Type B pancreatic cell (in vitro differentiated cells): ENCODE measurements at regions not wholly inside any gene's neighbourhood (a gene's known extent, or its start where the extent isn't known, plus 50 kb on each side); places are given as distances from the start of the nearest gene placed in this dataset.

Experiments used
- DNase-seq: peaks from one replicate; pipeline ENCODE4 v3.0.0; 2021; ENCODE audit warnings: mixed read lengths; ENCODE audit not compliant: unreplicated experiment; ENCODE audit errors: extremely low spot score
- H3K27ac Mint-ChIP-seq: 2 replicates; pipeline ENCODE4 v1.8.0; 2021; ENCODE audit warnings: mild to moderate bottlenecking, mixed read lengths
- H3K27me3 Mint-ChIP-seq: 2 replicates; pipeline ENCODE4 v1.8.0; 2021; ENCODE audit warnings: mixed read lengths
- H3K36me3 Mint-ChIP-seq: 2 replicates; pipeline ENCODE4 v1.8.0; 2021; ENCODE audit warnings: mixed read lengths
- H3K4me1 Mint-ChIP-seq: one replicate; pipeline ENCODE4 v1.8.0; 2021; ENCODE audit warnings: mixed read lengths; ENCODE audit not compliant: unreplicated experiment
- H3K4me3 Mint-ChIP-seq: 2 replicates; pipeline ENCODE4 v1.8.0; 2021; ENCODE audit warnings: mild to moderate bottlenecking, mixed read lengths
- H3K9me3 Mint-ChIP-seq: 2 replicates; pipeline ENCODE4 v1.8.0; 2021; ENCODE audit warnings: mixed read lengths
- TF ChIP-seq, protein P1 (sequence below): fragments of 200-600 bp; sonication (generic); conservative IDR thresholded peaks from 2 replicates; pipeline ENCODE4 v1.5.0; 2021; ENCODE audit warnings: antibody characterized with exemption, mild to moderate bottlenecking

DNA sequence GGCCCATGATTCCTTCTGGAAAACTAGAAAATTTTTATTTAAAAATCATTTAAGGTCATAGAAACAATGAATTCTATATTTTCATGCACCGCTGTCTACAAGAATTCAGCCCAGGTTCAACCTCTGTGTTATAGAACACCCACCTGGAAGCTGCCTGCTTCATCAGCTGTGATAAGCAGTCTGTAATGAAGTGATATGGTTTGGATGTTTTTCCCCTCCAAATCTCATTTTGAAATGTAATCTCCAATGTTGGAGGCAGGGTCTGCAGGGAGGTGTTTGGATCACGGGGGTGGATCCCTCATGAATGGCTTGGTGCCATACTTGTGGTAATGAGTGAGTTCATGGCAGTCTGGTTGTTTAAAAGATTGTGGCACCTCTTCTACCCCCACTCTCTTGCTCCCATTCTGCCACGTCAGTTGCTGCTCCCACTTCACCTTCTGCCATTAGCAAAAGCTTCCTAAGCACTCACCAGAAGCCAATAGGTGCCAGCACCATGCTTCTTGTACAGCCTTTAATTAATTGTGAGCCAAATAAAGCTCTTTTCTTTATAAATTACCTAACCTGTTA lies 55.6 kb downstream of the MRPL32 start:
- DNase-seq = no peak
- Mint-ChIP-seq H3K27me3 (peaks cover 24% of the 10 kb centered on the region), H3K4me3 (no peak overlapping the region), H3K27ac (no peak overlapping the region), H3K36me3 (no peaks in the 10 kb centered on the region), H3K9me3 (no peaks in the 10 kb centered on the region), H3K4me1 (no peaks in the 10 kb centered on the region)
- TF ChIP-seq, protein P1, sequence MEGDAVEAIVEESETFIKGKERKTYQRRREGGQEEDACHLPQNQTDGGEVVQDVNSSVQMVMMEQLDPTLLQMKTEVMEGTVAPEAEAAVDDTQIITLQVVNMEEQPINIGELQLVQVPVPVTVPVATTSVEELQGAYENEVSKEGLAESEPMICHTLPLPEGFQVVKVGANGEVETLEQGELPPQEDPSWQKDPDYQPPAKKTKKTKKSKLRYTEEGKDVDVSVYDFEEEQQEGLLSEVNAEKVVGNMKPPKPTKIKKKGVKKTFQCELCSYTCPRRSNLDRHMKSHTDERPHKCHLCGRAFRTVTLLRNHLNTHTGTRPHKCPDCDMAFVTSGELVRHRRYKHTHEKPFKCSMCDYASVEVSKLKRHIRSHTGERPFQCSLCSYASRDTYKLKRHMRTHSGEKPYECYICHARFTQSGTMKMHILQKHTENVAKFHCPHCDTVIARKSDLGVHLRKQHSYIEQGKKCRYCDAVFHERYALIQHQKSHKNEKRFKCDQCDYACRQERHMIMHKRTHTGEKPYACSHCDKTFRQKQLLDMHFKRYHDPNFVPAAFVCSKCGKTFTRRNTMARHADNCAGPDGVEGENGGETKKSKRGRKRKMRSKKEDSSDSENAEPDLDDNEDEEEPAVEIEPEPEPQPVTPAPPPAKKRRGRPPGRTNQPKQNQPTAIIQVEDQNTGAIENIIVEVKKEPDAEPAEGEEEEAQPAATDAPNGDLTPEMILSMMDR = no peak

DNA sequence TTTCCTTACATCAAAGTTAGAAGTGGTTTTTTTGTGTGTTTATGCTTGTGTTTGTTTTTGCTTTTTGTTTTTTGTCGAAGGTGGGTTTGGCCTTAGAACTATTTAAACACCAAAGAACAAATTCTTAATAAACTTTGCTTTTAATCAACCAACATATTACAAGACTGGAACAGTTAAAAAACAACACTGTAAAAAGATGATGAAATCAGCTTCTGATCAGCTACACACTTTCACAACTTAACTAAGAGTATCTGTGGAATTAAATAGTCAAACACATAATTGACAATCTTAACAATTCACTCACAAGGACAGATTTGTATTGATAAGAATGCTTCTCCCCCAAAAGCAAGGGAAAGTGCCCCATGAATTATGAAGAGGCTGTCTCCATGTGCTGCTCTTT lies 58.8 kb downstream of the MRPL32 start:
- H3K4me1 Mint-ChIP-seq = no peaks in the 10 kb centered on the region
- no peak overlapping the region for H3K4me3 Mint-ChIP-seq
- H3K27me3 Mint-ChIP-seq = peaks cover 30% of the 10 kb centered on the region
- H3K27ac Mint-ChIP-seq = no peak overlapping the region
- H3K9me3 Mint-ChIP-seq = no peaks in the 10 kb centered on the region
- no peaks in the 10 kb centered on the region for H3K36me3 Mint-ChIP-seq
- DNase-seq = no peak
- TF ChIP-seq, protein P1 = no peak

DNA sequence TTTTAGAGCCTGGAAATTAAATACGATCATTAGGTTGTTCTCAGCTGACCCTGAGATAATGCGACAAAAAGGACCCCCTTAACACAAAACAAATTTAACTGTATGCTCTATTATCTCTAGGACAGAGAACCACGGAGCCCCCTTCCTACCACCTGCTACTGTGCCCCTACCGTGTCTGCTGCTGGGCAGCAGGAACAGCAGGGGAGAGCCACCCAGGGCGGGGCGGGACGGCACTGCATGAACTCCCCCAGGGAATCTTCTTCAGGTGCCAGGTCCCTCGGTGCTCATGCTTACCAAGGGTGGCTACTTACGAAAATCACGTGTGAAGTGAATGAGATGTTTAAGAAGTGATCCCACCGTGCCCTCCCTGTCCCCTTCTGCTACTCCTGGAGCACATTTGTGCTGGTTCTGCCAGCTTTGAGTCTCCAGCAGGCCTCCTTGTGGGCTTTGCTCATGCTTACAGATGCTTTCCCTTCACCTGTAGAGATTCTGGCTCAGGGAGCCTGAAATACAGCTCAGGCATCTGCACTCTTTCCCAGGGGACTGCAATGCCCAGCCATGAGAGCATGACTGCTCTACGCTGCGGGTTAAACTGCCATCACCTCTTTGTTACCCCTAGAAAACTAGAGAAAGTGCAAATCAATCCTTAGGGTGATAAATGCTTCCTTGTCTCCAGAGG lies 59.9 kb downstream of the MRPL32 start:
- no peak for DNase-seq
- Mint-ChIP-seq H3K4me1 (no peaks in the 10 kb centered on the region), H3K27ac (no peak overlapping the region), H3K27me3 (peaks cover 25% of the 10 kb centered on the region), H3K9me3 (no peaks in the 10 kb centered on the region), H3K4me3 (no peak overlapping the region), H3K36me3 (no peaks in the 10 kb centered on the region)
- TF ChIP-seq, protein P1 = no peak

DNA sequence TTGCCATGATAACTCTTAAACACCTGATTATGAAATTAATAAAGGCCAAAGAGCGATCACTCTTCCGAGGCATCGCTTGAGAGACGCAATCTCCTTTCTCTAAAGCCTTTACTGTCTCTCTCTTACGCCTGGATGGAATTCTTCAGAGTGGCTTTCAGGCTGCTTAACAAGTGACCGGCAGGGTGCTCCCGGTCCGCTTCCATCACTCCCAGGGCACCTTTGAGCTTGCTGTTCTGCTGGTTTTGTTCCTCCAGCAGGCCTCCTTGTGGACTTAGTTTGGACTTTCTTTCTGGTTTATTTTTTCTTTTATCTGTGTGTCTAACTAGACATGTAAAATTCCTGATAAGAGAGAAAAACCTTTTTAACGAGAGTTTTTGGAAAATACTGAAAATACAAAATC lies 60.9 kb downstream of the MRPL32 start:
- Mint-ChIP-seq H3K36me3 (no peaks in the 10 kb centered on the region), H3K27me3 (peaks cover 25% of the 10 kb centered on the region), H3K9me3 (no peaks in the 10 kb centered on the region), H3K27ac (no peak overlapping the region), H3K4me3 (no peak overlapping the region), H3K4me1 (no peaks in the 10 kb centered on the region)
- TF ChIP-seq, protein P1 = peak; percentile 59
- no peak for DNase-seq

DNA sequence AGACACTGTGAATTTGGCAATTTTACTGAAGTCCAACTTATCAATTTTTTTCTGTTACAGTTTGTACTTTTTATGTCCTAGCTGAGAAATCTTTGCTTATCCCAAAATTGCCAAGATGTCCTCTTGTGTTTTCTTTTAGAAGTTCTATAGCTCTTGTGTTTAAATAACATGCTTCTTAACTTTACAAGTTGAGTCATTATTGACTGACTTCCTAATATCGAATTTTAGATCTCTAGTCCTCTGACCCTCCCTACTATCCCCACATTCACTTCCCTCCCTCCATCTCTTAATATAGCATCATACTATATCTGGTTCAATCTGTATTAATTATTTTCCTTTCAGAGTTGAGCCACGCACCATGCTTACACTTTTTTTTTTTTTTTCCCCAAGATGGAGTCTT lies 61.9 kb downstream of the MRPL32 start:
- peaks cover 28% of the 10 kb centered on the region for H3K27me3 Mint-ChIP-seq
- no peaks in the 10 kb centered on the region for H3K4me1 Mint-ChIP-seq
- H3K9me3 Mint-ChIP-seq = no peaks in the 10 kb centered on the region
- no peak overlapping the region for H3K4me3 Mint-ChIP-seq
- DNase-seq = no peak
- H3K27ac Mint-ChIP-seq = no peak overlapping the region
- TF ChIP-seq, protein P1 = no peak
- H3K36me3 Mint-ChIP-seq = no peaks in the 10 kb centered on the region
